OCI-LY7 (cell line): ENCODE measurements at regions not wholly inside any gene's neighbourhood (a gene's known extent, or its start where the extent isn't known, plus 50 kb on each side); places are given as distances from the start of the nearest gene placed in this dataset.

Experiments
- BruUV-seq: library from RNA; stranded (reverse); fragments of 400-500 nt; replicated peaks from 2 replicates; lab custom pipeline; 2021; lab: Mats Ljungman, UMichigan
- CTCF ChIA-PET: fragments of 300-600 bp; sonication (Branson Sonifier 250); formaldehyde crosslinking; loops from one replicate; lab custom pipeline; 2022; ENCODE audit warnings: antibody characterized with exemption; ENCODE audit not compliant: unreplicated experiment; lab: Charles Lee
- POLR2A ChIA-PET: fragments of 300-600 bp; sonication (Branson Sonifier 250); formaldehyde crosslinking; loops from one replicate; lab custom pipeline; 2022; ENCODE audit warnings: antibody characterized with exemption; lab: Charles Lee
- DNase-seq: peaks from one replicate; pipeline ENCODE4 v3.0.0-alpha.2; 2015; ENCODE audit warnings: low spot score
- H2AFZ ChIP-seq: fragments of 200-600 bp; sonication (generic), shearing (Covaris generic); 2 replicates; pipeline ENCODE4 v1.6.1; 2014; ENCODE audit warnings: mild to moderate bottlenecking, antibody characterized with exemption, low read length, moderate library complexity
- H3K27ac ChIP-seq: fragments of 200-600 bp; sonication (generic); 2 replicates; pipeline ENCODE4 v1.5.1; 2014; ENCODE audit warnings: mixed run types, low read depth, mild to moderate bottlenecking, moderate library complexity, low read length, inconsistent platforms; ENCODE audit not compliant: poor library complexity, severe bottlenecking
- H3K36me3 ChIP-seq: fragments of 200-600 bp; sonication (generic); 2 replicates; pipeline ENCODE4 v1.6.1; 2014; ENCODE audit warnings: mild to moderate bottlenecking, antibody characterized with exemption, low read length, moderate library complexity, mixed read lengths; ENCODE audit not compliant: insufficient read depth
- H3K4me1 ChIP-seq: fragments of 200-600 bp; sonication (generic); 2 replicates; pipeline ENCODE4 v1.5.1; 2014; ENCODE audit warnings: mild to moderate bottlenecking, low read length; ENCODE audit not compliant: insufficient read depth, poor library complexity, severe bottlenecking
- H3K4me2 ChIP-seq: fragments of 200-600 bp; sonication (generic); 2 replicates; pipeline ENCODE4 v1.6.1; 2014; ENCODE audit warnings: mild to moderate bottlenecking, low read length
- H3K4me3 ChIP-seq: fragments of 200-600 bp; sonication (generic); 2 replicates; pipeline ENCODE4 v1.5.1; 2014; ENCODE audit warnings: mild to moderate bottlenecking, low read depth, low read length; ENCODE audit not compliant: poor library complexity, severe bottlenecking
- H3K79me2 ChIP-seq: fragments of 200-600 bp; sonication (generic); 2 replicates; pipeline ENCODE4 v1.6.1; 2016; ENCODE audit warnings: low read depth, mild to moderate bottlenecking, low read length, moderate library complexity, mixed read lengths; ENCODE audit not compliant: insufficient read depth
- H3K9me2 ChIP-seq: fragments of 200-600 bp; sonication (generic); 2 replicates; pipeline ENCODE4 v1.6.1; 2016; ENCODE audit warnings: mild to moderate bottlenecking, low read length, mixed read lengths; ENCODE audit not compliant: insufficient read depth
- H3K9me3 ChIP-seq: fragments of 200-600 bp; sonication (generic); 2 replicates; pipeline ENCODE4 v1.6.1; 2014; ENCODE audit warnings: mild to moderate bottlenecking, mixed run types, low read length, mixed read lengths
- H4K20me1 ChIP-seq: fragments of 200-600 bp; sonication (generic); 2 replicates; pipeline ENCODE4 v1.6.1; 2014; ENCODE audit warnings: mild to moderate bottlenecking, antibody characterized with exemption, low read length, moderate library complexity, mixed read lengths; ENCODE audit not compliant: insufficient read depth
- CTCF ChIP-seq: fragments of 200-600 bp; sonication (generic); conservative IDR thresholded peaks from 2 replicates; pipeline ENCODE4 v1.5.1; 2014; ENCODE audit warnings: mild to moderate bottlenecking, antibody characterized with exemption, low read length, moderate library complexity, mixed read lengths
- EZH2phosphoT487 ChIP-seq: fragments of 200-600 bp; sonication (generic); IDR thresholded peaks from 2 replicates; pipeline ENCODE4 v1.6.1; 2018; ENCODE audit warnings: low read depth, borderline replicate concordance, mild to moderate bottlenecking, mixed run types, antibody characterized with exemption, low read length, moderate library complexity, mixed read lengths
- intact Hi-C: fragments of 100-400 bp; cut with micrococcal nuclease; formaldehyde crosslinking; loops from one replicate; pipeline ENCODE4 v1.10.0; 2022; ENCODE audit not compliant: unreplicated experiment

- DNase-seq, result no peak
- ChIA-PET POLR2A (no interaction called here), CTCF (no interaction called here)
- Histone ChIP-seq H3K4me3 (no peak overlapping the region), H3K4me1 (no peaks in the 10 kb centered on the region), H3K4me2 (no peak overlapping the region), H3K27ac (no peak overlapping the region), H3K9me3 (no peaks in the 10 kb centered on the region), H3K79me2 (no peaks in the 10 kb centered on the region), H2AFZ (no peak overlapping the region), H3K9me2 (no peaks in the 10 kb centered on the region), H3K36me3 (no peaks in the 10 kb centered on the region), H4K20me1 (no peaks in the 10 kb centered on the region)
- no TSS peak for BruUV-seq
- TF ChIP-seq CTCF (no peak), EZH2phosphoT487 (no peak)
- intact Hi-C loops, result no loop called here
Measured at GRCh38 chr18:44171301-44171700, 509.4 kb upstream of the SETBP1 start.

- CTCF ChIA-PET, result no interaction called here
- Histone ChIP-seq H3K9me3 (no peaks in the 10 kb centered on the region), H2AFZ (no peak overlapping the region), H3K4me2 (no peak overlapping the region), H3K79me2 (no peaks in the 10 kb centered on the region), H4K20me1 (no peaks in the 10 kb centered on the region), H3K9me2 (no peaks in the 10 kb centered on the region), H3K27ac (no peak overlapping the region), H3K36me3 (no peaks in the 10 kb centered on the region), H3K4me1 (no peaks in the 10 kb centered on the region), H3K4me3 (no peak overlapping the region)
- TF ChIP-seq EZH2phosphoT487 (no peak), CTCF (no peak)
- intact Hi-C loops, result no loop called here
- no TSS peak for BruUV-seq
- POLR2A ChIA-PET, result no interaction called here
- DNase-seq, result no peak
Measured at GRCh38 chr18:44175891-44176290, 504.8 kb upstream of the SETBP1 start.

- no peak overlapping the region for H3K4me2 ChIP-seq
- H3K9me3 ChIP-seq, result no peaks in the 10 kb centered on the region
- H2AFZ ChIP-seq, result no peak overlapping the region
- no peaks in the 10 kb centered on the region for H3K36me3 ChIP-seq
- TF ChIP-seq EZH2phosphoT487, result no peak
- TF ChIP-seq CTCF, result no peak
- no peaks in the 10 kb centered on the region for H3K4me1 ChIP-seq
- no peak overlapping the region for H3K4me3 ChIP-seq
- DNase-seq, result no peak
- ChIA-PET POLR2A (no interaction called here), CTCF (no interaction called here)
- H4K20me1 ChIP-seq, result no peaks in the 10 kb centered on the region
- intact Hi-C loops, result no loop called here
- BruUV-seq, result no TSS peak
- no peaks in the 10 kb centered on the region for H3K9me2 ChIP-seq
- H3K79me2 ChIP-seq, result no peaks in the 10 kb centered on the region
- no peak overlapping the region for H3K27ac ChIP-seq
Measured at GRCh38 chr18:44178476-44178875, 502.2 kb upstream of the SETBP1 start.
